ENCODE measurements at regions not wholly inside any gene's neighbourhood (a gene's known extent, or its start where the extent isn't known, plus 50 kb on each side); places are given as distances from the start of the nearest gene placed in this dataset.

DNA sequence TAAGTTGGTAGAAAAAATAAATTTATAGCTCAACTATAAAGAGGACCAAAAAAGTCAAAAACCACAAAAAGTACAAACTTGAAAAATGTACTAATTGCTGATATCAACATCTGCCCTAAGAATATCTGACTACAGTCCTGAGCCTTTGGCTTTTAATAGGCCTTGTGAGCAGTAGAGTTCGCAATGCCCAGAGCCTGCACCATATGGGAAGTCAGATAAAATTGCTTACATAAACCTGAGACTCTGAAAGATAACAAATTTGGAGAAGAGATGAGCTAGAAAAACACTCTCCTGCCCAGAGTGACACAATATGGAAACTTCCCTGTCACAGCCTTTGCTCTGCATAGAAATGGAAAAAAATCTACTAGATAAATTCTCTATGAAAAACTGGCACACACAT, 368.0 kb upstream of the GRIN3A start:
- TF ChIP-seq POLR2AphosphoS5 (IDR thresholded peaks at IDR 0.05; ENCODE audit: low read depth, low read length), result no peak
- TF ChIP-seq ZNF274 (IDR thresholded peaks at IDR 0.05; ENCODE audit: borderline replicate concordance, extremely low read depth, low read length), result no peak
- TF ChIP-seq, protein P1, sequence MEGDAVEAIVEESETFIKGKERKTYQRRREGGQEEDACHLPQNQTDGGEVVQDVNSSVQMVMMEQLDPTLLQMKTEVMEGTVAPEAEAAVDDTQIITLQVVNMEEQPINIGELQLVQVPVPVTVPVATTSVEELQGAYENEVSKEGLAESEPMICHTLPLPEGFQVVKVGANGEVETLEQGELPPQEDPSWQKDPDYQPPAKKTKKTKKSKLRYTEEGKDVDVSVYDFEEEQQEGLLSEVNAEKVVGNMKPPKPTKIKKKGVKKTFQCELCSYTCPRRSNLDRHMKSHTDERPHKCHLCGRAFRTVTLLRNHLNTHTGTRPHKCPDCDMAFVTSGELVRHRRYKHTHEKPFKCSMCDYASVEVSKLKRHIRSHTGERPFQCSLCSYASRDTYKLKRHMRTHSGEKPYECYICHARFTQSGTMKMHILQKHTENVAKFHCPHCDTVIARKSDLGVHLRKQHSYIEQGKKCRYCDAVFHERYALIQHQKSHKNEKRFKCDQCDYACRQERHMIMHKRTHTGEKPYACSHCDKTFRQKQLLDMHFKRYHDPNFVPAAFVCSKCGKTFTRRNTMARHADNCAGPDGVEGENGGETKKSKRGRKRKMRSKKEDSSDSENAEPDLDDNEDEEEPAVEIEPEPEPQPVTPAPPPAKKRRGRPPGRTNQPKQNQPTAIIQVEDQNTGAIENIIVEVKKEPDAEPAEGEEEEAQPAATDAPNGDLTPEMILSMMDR (IDR thresholded peaks at IDR 0.05; ENCODE audit: control extremely low read depth in 1 of 3, insufficient read depth in 1 of 3, low read depth in 1 of 3, low read length in 3 of 3), result no peak
- TF ChIP-seq EGR1 (IDR thresholded peaks at IDR 0.05; ENCODE audit: borderline replicate concordance, low read depth, low read length), result no peak
- TF ChIP-seq POLR2A (IDR thresholded peaks at IDR 0.05; ENCODE audit: control extremely low read depth in 1 of 2, low read depth in 2 of 2, low read length in 2 of 2), result no peak
- no peak for TF ChIP-seq ASH2L (IDR thresholded peaks at IDR 0.05; ENCODE audit: low read length)
- TF ChIP-seq TAF1 (IDR thresholded peaks at IDR 0.05; ENCODE audit: low read depth, low read length), result no peak
- TF ChIP-seq HDAC6 (IDR thresholded peaks at IDR 0.05; ENCODE audit: low read depth, low read length), result no peak
- no peak for TF ChIP-seq TBP (IDR thresholded peaks at IDR 0.05; ENCODE audit: low read depth, low read length)
- TF ChIP-seq, protein P2, sequence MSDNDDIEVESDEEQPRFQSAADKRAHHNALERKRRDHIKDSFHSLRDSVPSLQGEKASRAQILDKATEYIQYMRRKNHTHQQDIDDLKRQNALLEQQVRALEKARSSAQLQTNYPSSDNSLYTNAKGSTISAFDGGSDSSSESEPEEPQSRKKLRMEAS (IDR thresholded peaks at IDR 0.05), result no peak
- TF ChIP-seq RXRA (IDR thresholded peaks at IDR 0.05; ENCODE audit: insufficient read depth, low read depth, low read length), result no peak
- TF ChIP-seq EP300 (IDR thresholded peaks at IDR 0.05; ENCODE audit: borderline replicate concordance in 1 of 2, low read depth in 2 of 2, low read length in 2 of 2), result no peak
- no peak for TF ChIP-seq GABPA (IDR thresholded peaks at IDR 0.05; ENCODE audit: borderline replicate concordance, insufficient read depth, low read length)
- TF ChIP-seq JUND (IDR thresholded peaks at IDR 0.05; ENCODE audit: low read length), result no peak

Measured in H1 (cell line).